ENCODE measurements at regions not wholly inside any gene's neighbourhood (a gene's known extent, or its start where the extent isn't known, plus 50 kb on each side); places are given as distances from the start of the nearest gene placed in this dataset.

DNA sequence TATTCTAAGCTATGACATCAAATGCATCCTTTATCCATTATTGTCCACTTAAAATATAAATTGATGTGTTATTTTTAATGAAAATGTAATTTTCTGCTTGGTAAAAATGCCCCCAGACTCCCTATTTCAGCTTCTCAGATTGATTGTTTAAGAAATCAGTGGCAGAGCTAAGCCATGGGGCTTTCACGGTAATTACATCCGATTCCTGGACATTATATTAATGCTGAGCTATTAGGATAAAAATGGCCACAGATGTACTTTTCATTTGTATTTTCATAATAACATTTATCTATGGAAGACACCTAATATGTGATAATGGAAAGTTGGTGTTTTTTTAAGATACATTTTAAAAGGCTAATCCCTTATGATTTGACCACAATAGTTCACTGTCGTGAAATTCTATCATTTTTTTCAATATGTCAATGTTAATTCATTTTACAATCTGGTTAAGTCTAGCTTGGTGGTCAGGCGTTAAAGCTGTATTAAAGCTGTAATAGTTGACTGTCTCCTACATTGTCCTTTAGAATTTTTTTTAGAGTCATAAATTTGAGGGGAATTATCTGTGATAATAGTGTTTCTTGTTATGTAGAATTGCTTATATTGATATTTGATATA, 229.0 kb upstream of the UBE2E3 start:
- DNase-seq (no peak), ATAC-seq (no peak)
- intact Hi-C loops (cut with micrococcal nuclease) = no loop called here

DNA sequence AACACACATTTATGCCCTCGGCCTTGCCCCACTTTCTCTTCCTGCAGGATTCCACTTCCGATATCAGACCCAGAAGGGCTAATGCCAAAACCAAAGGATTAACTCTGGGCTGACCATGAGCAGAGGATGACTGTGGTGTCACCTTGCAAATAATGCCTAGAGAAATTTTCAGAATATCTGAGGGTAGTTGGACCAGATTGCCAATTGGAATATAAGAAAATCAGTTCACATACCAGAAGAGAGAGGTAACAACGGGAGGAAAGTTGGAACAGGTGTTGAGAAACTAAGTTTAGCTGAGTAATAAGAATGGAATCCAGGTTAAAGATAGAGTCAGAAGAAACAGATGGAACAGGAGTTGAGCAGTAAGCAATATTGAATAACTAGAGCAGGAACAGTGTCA, 232.7 kb upstream of the UBE2E3 start:
- ATAC-seq (no peak), DNase-seq (no peak)
- intact Hi-C loops (cut with micrococcal nuclease) = no loop called here

DNA sequence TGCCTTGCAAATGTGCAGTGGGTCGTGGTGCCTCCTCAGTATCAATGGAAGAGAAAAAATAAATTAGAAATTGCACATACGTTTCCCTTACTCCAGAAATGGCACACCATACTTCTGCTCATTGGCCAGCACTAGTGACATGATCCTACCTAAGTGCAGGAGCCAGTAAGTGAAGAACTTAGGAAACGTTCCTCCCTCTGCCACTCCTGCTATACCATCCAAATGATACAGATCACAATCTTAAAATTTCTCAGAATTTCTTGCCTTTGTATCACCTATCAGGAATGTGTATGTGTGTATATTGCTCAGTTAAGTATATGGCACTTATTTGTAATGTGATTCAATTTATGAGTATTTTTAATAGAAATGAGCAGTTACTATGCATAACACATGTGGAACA, 237.0 kb upstream of the UBE2E3 start:
- intact Hi-C loops (cut with micrococcal nuclease) = no loop called here
- DNase-seq = no peak
- no peak for ATAC-seq

DNA sequence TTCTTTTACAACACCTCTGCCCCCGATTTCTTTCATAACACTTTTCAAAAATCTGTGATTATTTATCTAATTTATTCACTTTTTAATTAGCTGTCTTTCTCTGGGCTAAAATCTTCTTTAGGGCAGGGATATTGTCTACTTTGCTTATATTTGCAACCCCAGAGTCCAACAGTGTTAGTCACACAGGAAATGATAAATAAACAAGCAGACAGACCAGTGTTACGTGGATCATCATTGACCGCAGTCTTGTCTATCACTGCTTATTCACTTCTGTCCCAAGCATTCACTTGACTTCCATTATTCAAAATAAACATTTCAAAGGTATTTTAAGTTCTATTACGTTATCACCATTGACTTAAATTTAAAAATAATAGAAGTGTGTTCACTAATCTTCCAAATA, 237.6 kb upstream of the UBE2E3 start:
- intact Hi-C loops (cut with micrococcal nuclease) = no loop called here

DNA sequence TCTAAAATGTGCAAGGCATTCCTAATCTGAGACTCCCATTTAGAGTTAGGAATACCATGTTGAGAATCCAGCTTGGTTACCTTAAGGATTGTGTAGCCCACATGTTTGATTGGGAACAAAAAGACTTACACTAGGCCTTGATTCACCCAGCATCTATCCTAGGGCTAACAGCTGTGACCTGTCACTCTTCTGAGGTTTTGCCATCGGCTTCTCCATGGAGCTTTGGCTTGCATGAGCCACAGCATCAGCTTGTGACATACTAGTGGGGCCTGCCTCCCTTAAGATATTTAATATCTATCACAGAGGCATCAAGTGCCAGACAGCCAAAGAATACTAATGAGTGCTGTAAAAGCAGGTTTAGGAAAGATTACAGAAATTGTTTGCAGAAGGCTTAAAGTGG, 241.3 kb upstream of the UBE2E3 start:
- no peak for DNase-seq
- no peak for ATAC-seq
- intact Hi-C loops (cut with micrococcal nuclease) = no loop called here

More for the DNA sequence above, 237.6 kb upstream of the UBE2E3 start:
- no peak for ATAC-seq
- no peak for DNase-seq

DNA sequence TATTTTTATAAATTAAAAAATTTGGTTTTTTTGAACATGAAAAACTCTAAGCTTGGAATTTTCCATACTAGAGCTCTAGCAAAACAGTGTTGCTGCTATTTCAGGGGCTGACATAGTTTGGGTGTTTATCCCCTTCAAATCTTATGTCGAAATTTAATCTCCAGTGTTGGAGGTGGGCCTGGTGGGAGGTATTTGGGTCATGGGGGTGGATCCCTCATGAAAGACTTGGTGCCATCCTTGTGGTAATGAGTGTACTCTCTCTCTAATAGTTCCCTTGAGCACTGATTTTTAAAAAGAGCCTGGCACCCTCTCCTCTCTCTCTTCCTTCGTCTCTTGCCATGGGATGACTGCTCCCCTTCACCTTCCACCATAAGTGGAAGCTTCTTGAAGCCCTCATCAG, 244.6 kb upstream of the UBE2E3 start:
- intact Hi-C loops (cut with micrococcal nuclease) = no loop called here
- DNase-seq = no peak
- no peak for ATAC-seq

DNA sequence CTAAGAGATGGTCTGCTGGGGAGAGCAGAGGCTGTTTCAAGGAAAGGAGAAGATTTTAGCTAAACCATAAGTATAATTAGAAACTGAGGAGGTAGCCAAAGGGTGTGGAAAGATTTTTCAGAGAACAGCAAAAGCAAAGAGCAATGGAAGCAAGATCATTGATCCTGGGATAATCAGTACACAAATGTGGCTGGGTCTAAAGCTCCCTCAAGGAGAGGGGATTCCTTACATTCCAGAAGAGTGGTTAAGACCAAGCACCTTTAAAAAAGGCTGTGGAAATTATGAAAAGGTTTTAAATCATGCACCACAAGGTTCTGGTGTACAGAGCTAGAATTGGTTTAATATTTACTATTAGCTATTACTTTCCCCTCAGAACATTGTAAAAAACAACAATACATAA, 246.0 kb upstream of the UBE2E3 start:
- DNase-seq = no peak
- intact Hi-C loops (cut with micrococcal nuclease) = no loop called here
- ATAC-seq = no peak

DNA sequence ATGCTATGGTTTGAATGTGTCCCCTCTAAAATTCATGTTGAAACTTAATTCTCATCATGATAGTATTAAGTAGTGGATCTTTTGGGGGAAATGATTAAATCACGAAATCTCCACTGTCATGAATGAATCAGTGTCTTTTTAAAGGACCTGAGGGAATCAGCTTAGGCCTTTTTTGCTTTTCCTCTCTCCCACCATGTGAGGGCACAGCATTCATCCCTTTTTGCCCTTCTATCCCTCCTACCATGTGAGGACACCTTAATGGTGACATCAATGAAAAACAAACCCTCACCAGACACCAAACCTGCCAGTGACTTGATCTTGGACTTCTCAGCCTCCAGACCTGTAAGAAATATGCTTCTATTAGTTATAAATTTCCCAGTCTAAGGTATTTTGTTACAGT, 247.1 kb upstream of the UBE2E3 start:
- DNase-seq (no peak), ATAC-seq (no peak)
- intact Hi-C loops (cut with micrococcal nuclease) = no loop called here

DNA sequence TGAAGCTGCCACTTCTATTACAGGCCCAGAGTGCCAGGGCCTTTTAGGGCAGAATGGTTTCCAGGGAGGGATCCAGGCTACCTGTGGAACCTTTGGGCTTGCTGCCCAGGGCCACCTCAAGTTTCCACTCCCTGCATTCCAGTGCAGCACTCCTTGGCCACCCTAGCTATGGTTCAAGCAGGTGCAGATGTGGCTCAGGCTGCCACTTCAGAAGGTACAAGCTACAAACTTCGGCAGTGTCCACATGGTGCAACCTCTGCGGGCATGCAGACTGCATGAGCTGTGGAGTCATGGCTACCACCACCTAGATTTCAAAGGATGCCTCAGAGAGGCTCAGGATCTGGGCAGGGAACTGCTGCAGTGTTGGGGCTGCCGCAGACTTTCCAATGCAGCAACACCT, 248.1 kb upstream of the UBE2E3 start:
- DNase-seq (no peak), ATAC-seq (no peak)
- intact Hi-C loops (cut with micrococcal nuclease) = no loop called here

DNA sequence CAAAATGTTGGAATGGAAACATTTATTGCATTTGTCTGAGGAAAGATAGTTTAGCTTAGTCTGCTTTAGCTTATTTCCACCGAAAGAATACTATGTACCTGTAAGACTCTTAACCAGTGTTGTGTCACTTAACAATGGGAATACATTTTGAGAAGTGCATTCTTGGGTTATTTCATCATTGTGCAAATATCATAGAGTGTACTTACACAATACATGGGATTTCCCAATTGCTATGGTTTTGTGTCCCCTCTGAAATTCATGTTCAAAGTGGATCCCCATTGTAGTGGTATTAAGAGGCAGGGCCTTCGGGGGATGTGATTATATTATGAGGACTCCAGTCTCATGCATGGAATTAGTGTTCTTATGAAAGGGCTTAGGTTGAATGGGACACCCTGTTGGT, 249.4 kb upstream of the UBE2E3 start:
- intact Hi-C loops (cut with micrococcal nuclease) = no loop called here
- ATAC-seq = no peak

DNA sequence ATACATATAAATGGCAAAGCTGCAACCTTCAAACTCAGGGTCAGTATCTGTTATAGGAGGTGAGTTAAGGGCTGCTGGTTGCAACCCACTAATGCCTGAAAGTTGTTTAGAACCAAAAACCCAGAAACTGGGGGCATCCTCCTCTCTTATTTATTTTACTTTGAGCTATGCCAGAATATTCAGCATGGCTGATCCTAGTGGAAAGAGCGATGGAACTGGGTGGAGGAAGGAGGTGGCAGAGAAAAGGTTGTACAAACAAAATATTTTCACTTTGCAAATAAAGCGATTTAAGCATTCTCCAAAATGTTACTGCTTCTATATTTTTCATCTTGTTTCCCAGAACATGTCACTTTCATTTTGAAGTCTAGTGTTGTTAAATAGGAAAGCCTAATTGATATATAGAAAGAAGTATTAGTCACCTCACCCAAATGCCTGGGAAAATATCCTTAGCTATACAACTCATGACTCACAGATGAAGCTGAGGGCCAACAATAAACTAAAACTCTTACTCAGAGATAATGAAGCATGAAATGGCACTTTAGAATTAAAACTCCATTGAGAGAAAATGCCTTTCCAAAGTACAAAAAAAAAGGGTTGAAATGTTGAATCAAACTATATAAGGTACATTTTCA, 251.4 kb upstream of the UBE2E3 start:
- intact Hi-C loops (cut with micrococcal nuclease) = no loop called here
- no peak for ATAC-seq
- no peak for DNase-seq

More for the DNA sequence above, 249.4 kb upstream of the UBE2E3 start:
- DNase-seq = no peak

DNA sequence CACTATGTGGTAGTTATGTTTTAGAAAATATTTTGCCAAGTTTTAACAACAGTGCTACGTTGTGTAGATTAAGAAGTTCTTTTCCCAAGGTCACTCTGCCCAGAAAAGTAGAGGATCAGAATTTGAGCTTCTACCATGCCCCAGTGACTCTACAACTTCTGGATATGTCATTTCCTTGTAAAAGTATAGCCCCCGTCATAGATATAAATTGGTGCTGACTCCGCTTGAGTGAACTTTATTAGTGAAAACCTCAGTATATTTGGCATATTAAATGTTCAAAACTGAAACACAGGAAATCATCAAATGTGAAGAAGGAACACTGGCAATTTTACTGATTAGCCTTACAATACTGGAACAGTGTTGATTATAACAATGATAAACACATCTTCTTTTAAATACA, 256.7 kb upstream of the UBE2E3 start:
- ATAC-seq (no peak), DNase-seq (no peak)
- intact Hi-C loops (cut with micrococcal nuclease) = no loop called here

DNA sequence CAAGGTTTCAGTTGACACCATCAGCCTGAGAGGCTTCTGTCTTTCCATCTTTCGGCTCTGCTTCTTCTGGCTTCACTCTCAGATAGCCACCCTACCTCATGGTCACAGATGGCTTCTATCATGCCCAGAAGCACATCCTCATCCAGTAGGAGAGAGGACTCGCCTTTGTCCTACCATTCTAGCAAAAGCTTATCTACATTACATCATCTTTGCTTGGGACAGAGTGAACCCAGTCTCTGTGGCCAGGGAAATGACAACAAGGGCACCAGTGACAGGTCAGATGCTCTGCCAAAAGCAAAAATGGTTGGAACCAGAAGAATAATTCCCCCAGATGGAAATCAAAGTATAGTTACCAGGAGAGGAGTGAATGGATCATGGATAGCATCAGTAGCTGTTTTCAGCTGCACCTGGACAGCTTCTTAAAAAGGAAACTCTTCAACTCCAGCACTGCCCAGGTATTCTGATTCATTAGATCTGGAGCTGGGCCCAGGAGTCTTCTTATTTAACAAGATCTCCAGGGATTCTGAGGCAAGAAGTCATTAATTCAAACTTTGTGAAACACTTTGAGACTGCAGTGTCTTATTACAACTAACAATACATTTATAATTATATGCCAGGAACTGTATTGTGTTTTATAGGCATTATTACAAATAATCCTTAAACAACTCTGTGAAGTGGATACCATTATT, 257.7 kb upstream of the UBE2E3 start:
- intact Hi-C loops (cut with micrococcal nuclease) = no loop called here
- no peak for ATAC-seq
- no peak for DNase-seq

DNA sequence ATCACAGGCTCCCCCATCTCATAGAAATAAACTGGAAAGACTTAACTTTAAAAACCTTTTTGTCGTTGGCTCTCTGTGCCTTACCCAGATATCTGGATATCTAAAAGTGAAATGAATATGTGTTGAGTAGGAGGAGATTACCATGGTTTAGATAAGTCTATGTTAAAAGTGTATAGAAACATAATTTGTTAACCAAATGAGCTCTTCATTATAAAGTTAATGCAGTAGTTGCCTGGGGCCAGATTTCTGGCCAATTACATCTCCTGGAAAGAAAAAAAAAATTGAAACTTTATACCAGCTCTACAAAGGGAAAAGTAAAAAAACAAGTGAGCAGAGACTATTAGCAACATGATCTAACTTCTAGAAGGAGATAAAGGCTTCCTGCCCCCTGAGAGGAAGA, 259.6 kb upstream of the UBE2E3 start:
- intact Hi-C loops (cut with micrococcal nuclease) = no loop called here
- ATAC-seq (no peak), DNase-seq (no peak)

DNA sequence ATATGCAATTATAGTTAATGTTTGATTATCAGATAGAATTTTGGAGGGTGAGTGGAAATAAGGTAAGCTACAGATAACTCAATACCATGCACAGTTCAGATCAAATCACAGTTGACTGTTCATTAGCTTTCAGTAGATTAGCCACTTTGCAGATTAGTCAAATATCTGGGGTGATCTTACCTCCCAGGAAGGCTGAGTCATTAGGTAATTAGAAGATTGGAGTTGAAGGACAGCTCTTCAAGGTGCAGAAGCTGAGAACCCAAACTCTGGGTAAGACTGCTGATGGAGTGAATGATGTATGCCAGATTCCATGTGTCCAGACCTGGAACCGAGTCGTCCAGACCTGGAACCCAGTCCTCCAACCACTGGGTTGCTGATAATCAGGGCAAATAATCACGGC, 262.8 kb upstream of the UBE2E3 start:
- ATAC-seq (no peak), DNase-seq (no peak)
- intact Hi-C loops (cut with micrococcal nuclease) = no loop called here

DNA sequence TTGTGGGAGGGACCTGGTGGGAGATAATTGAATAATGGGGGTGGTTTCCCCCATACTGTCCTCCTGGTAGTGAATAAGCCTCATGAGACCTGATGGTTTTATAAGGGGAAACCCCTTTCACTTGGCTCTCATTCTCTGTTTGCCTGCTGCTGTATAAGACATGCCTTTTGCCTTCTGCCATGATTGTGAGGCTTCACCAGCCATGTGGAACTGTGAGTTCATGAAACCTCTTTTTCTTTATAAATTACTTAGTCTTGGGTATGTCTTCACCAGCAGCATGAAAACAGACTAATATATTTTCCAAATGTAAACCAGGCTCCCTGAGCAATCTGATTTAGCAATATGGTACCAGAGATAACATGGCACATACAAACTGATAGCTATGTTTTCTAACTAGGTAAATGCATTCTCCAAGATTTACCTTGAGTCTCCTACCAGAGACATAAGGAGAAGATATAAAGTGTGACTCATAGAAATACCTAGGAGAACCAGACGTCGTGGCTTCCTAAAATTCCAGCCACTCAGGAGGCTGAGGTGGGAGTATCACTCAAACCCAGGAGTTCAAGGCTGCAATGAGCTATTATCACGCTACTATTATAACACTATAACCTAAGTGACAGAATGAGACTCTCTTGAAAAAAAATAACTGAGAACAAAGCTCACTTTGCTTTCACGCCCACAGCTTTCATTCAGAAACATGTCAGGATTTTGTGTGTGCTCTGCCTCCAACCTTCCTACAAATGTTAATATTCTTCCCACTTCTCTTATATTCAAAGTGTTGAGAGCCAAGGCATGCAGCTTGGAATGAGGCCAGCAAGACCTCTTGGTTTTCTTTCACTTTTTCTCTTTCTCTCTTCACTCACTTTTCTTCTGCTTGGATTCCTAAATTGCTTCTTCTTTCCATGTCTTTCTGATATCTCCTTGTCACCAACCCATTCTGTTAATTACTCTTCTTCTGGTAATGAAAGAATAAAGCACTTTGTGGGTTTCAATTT, 263.9 kb upstream of the UBE2E3 start:
- DNase-seq = no peak
- intact Hi-C loops (cut with micrococcal nuclease) = no loop called here
- ATAC-seq = no peak

DNA sequence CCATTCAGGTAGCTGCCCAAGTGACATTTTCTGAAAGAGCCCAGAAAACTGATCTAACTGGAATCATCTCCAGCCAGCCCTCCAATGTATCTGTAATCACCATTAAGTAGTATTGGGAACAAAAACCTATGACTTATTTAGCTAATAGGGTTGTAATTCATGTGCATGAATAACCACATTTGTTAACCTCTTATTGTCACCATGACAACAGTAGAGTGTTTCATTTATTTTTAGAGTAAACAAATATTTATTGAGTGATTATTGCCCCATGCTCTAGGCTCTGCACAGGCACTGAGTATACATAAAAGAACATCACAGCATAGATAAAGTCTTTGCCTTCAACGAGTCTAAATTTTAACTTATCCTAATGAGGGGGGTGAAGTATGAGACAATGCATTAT, 265.4 kb upstream of the UBE2E3 start:
- intact Hi-C loops (cut with micrococcal nuclease) = no loop called here
- no peak for ATAC-seq
- no peak for DNase-seq

DNA sequence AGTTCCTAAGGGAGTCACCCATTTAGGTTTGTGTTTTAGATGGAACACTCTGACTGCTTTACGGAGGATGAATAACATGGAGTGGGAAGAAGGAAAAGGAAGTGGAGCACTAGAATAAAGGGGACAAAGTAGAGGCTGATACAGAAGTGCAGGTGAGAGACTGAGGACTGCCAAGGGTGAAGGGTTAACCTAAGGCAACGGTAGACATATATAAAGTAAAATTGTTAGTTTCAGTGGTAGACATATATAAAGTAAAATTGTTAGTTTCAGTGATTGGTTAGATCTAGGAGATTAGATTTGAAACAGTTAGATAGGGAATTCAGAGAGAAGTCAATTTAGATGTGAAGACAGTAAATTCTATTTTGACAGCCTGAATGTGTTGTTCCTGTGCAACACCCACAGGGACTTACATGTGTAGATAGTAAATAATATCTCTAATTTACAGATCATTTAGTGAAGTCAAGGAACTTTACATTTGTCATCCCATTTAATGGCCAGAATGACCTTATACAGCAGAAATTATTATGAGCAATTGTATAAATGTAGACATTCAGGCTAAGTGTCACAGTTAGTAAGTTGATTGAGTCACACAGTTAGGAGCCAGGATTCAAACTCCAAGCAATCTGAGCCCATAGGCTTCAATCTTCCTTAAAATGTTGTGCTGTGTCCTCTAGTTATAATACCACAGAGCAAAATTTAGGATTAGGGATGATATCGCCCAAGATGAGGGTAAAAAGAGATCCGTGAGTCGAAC, 270.8 kb upstream of the UBE2E3 start:
- ATAC-seq = no peak
- DNase-seq = no peak

DNA sequence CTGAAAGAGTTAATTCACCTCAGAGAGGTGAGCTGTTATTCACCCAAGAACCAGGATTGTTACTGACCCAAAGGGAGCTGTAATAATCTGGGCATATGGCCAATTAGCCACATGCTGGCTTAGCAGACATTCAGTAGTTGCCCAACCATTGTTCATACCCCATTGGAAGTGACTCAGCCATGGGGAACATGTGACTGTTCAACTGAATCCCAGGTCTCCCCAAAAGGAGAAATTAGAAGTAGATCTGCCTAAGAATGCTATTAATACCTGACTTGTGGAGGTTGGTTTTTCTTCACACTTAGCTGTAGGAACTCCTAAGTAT, 272.6 kb upstream of the UBE2E3 start:
- DNase-seq (no peak), ATAC-seq (no peak)
- intact Hi-C loops (cut with micrococcal nuclease) = no loop called here

More for the DNA sequence above, 270.8 kb upstream of the UBE2E3 start:
- intact Hi-C loops (cut with micrococcal nuclease) = no loop called here
